DND-41 (cell line): ENCODE measurements at regions not wholly inside any gene's neighbourhood (a gene's known extent, or its start where the extent isn't known, plus 50 kb on each side); places are given as distances from the start of the nearest gene placed in this dataset.

Source experiments
- ATAC-seq: fragments of 200-7000 bp; cut with Tn5 transposase; 3 replicates; pipeline ENCODE4 v1.9.1; 2021; ENCODE audit warnings: low read depth; ENCODE audit not compliant: insufficient read depth
- DNase-seq: peaks from one replicate; pipeline ENCODE4 v3.0.0-alpha.2; 2020
- H2AFZ ChIP-seq: 2 replicates; pipeline ENCODE4 v1.6.0; 2012; ENCODE audit warnings: low read depth, low read length
- H3K27ac ChIP-seq: 2 replicates; pipeline ENCODE4 v1.5.1; 2012; ENCODE audit warnings: low read length, inconsistent platforms
- H3K27me3 ChIP-seq: fragments of 200-600 bp; sonication (generic); 2 replicates; pipeline ENCODE4 v1.6.0; 2012; ENCODE audit warnings: low read length, mild to moderate bottlenecking, inconsistent platforms; ENCODE audit not compliant: insufficient read depth, poor library complexity
- H3K36me3 ChIP-seq: 2 replicates; pipeline ENCODE4 v1.5.1; 2012; ENCODE audit warnings: low read length, inconsistent platforms; ENCODE audit not compliant: insufficient read depth
- H3K4me1 ChIP-seq: 2 replicates; pipeline ENCODE4 v1.5.1; 2012; ENCODE audit warnings: mild to moderate bottlenecking, low read length; ENCODE audit not compliant: insufficient read depth
- H3K4me2 ChIP-seq: 2 replicates; pipeline ENCODE4 v1.6.0; 2012; ENCODE audit warnings: mild to moderate bottlenecking, moderate library complexity, low read length, inconsistent platforms; ENCODE audit not compliant: insufficient read depth
- H3K4me3 ChIP-seq, 2 experiments: fragments of 200-600 bp in 1 of 2; shearing (Covaris generic) in 1 of 2; 2 replicates each; pipeline ENCODE4 v1.5.1; 2012 to 2016; ENCODE audit warnings: inconsistent platforms in 2 of 2, low read length in 2 of 2, mild to moderate bottlenecking in 2 of 2, low read depth in 1 of 2, moderate library complexity in 1 of 2
- H3K79me2 ChIP-seq: 2 replicates; pipeline ENCODE4 v1.6.0; 2012; ENCODE audit warnings: low read length, inconsistent platforms; ENCODE audit not compliant: insufficient read depth
- H3K9ac ChIP-seq: 2 replicates; pipeline ENCODE4 v1.6.0; 2012; ENCODE audit warnings: low read depth, mild to moderate bottlenecking, inconsistent platforms, low read length, moderate library complexity
- H3K9me3 ChIP-seq: 2 replicates; pipeline ENCODE4 v1.5.1; 2012; ENCODE audit warnings: low read length, moderate library complexity, mild to moderate bottlenecking, inconsistent platforms; ENCODE audit not compliant: insufficient read depth, severe bottlenecking
- H4K20me1 ChIP-seq: 2 replicates; pipeline ENCODE4 v1.6.0; 2012; ENCODE audit warnings: low read length; ENCODE audit not compliant: insufficient read depth
- CTCF ChIP-seq: IDR thresholded peaks from 2 replicates; pipeline ENCODE4 v1.5.1; 2012; ENCODE audit warnings: borderline replicate concordance, low read length, moderate library complexity, mild to moderate bottlenecking; ENCODE audit not compliant: poor library complexity, severe bottlenecking; ENCODE audit errors: extremely low read depth
- EZH2 ChIP-seq: IDR thresholded peaks from 3 replicates; pipeline ENCODE4 v1.6.1; 2012; ENCODE audit warnings: borderline replicate concordance, low read depth, mild to moderate bottlenecking, moderate library complexity, low read length, inconsistent platforms; ENCODE audit not compliant: severe bottlenecking

DNA sequence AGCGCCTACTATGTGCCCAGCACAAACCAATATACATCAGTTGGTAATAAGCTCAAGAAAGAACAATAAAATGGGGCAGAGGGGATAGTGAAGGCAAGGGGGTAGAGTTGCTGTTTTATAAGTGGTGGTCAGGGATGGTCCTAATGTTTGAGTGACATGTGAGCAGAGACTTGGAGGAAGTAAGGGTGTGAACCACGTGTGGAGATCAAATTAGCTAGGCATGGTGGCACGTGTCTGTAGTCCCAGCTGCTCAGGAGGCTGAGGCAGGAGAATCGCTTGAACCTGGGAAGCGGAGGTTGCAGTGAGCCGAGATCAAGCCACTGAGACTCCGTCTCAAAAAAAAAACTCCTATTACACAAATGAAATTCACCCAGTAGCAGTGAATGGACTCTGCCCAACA is 56.5 kb downstream of the IRX6 start:
- Histone ChIP-seq H3K27me3 (no peaks in the 10 kb centered on the region), H3K79me2 (no peaks in the 10 kb centered on the region), H3K4me1 (no peaks in the 10 kb centered on the region), H3K9me3 (no peaks in the 10 kb centered on the region), H3K4me2 (no peak overlapping the region), H3K27ac (no peak overlapping the region), H4K20me1 (no peaks in the 10 kb centered on the region), H3K9ac (no peak overlapping the region), H2AFZ (no peak overlapping the region), H3K4me3 (no peak overlapping the region), H3K36me3 (no peaks in the 10 kb centered on the region)
- TF ChIP-seq EZH2 (no peak), CTCF (no peak)
- no peak for ATAC-seq
- DNase-seq, result no peak

DNA sequence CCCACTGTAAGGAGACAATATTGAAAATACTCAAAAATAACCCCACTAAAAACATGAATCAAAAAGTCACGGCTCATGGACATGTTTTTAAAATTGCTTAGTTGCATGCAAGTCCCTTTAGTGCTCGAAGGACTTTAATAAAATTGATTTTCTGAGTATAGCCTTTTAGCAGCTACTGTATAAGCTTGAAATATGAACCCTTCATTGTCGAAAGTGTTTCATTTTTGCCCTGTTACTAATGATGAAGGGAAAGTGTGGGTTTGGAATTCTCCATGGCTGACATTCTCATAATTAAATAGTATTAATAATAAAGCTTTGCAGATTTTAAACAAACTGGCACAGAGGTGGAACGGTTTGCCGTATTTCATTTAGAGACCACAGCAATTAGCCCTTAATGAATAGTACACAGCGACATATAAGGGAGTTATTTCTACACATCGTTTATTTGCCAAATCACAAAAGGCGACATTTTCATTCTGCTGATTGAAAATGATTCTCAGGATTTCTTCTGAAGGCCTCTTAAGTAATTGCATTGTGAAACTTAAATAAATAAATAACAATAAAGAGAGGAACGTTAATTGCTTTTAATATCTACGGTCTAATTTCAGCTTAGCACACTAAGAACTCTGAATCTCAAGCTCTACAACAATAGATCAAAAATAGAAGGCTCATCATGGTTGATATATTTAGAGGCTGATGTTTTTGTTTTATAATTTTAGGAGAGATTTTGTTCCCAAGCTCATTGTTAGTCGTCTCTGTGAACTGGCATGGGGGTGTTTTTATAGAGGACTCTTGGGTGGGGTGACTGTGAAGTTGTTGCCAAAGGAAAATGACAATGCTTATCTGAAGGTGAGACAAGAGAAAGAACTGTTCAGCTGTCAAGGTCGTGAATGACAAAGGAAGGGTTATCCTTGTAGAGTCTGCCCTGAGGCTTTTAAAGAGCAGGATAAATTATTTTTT is 60.6 kb downstream of the IRX6 start:
- no peak for TF ChIP-seq CTCF
- TF ChIP-seq EZH2, result no peak
- H4K20me1 ChIP-seq, result no peaks in the 10 kb centered on the region
- no peak overlapping the region for H2AFZ ChIP-seq
- DNase-seq (no peak), ATAC-seq (no peak)
- H3K9ac ChIP-seq, result no peak overlapping the region
- peaks cover 5% of the 10 kb centered on the region for H3K27me3 ChIP-seq
- H3K27ac ChIP-seq, result no peak overlapping the region
- H3K4me2 ChIP-seq, result no peak overlapping the region
- no peaks in the 10 kb centered on the region for H3K4me1 ChIP-seq
- H3K36me3 ChIP-seq, result no peaks in the 10 kb centered on the region
- no peaks in the 10 kb centered on the region for H3K9me3 ChIP-seq
- H3K79me2 ChIP-seq, result no peaks in the 10 kb centered on the region
- H3K4me3 ChIP-seq, result no peak overlapping the region

GRCh38 chr16:55385359-55385758 is 61.4 kb downstream of the IRX6 start:
- DNase-seq (no peak), ATAC-seq (no peak)
- H3K9me3 ChIP-seq, result no peaks in the 10 kb centered on the region
- no peak overlapping the region for H2AFZ ChIP-seq
- no peak for TF ChIP-seq CTCF
- no peak for TF ChIP-seq EZH2
- H3K4me3 ChIP-seq, result no peak overlapping the region
- no peak overlapping the region for H3K27ac ChIP-seq
- H3K4me1 ChIP-seq, result no peaks in the 10 kb centered on the region
- no peaks in the 10 kb centered on the region for H4K20me1 ChIP-seq
- no peaks in the 10 kb centered on the region for H3K79me2 ChIP-seq
- H3K4me2 ChIP-seq, result no peak overlapping the region
- H3K9ac ChIP-seq, result no peak overlapping the region
- peaks cover 7% of the 10 kb centered on the region for H3K27me3 ChIP-seq
- no peaks in the 10 kb centered on the region for H3K36me3 ChIP-seq
